ENCODE measurements at regions not wholly inside any gene's neighbourhood (a gene's known extent, or its start where the extent isn't known, plus 50 kb on each side); places are given as distances from the start of the nearest gene placed in this dataset.

GRCh38 chr6:78353040-78353439 is 514.3 kb upstream of the IRAK1BP1 start:
- TF ChIP-seq YY2 (tag by site-specific recombination; IDR thresholded peaks at IDR 0.05) (no peak), ZNF292 (tag by site-specific recombination; IDR thresholded peaks at IDR 0.05; ENCODE audit: borderline replicate concordance, low read depth) (no peak), CTCF (tag by site-specific recombination; IDR thresholded peaks at IDR 0.05) (no peak), ZNF394 (tag by site-specific recombination; IDR thresholded peaks at IDR 0.05; ENCODE audit: borderline replicate concordance) (no peak), ZNF660 (tag by site-specific recombination; IDR thresholded peaks at IDR 0.05) (no peak), ZNF514 (tag by site-specific recombination; IDR thresholded peaks at IDR 0.05) (no peak)

Measured in HEK293 (cell line).